K562 (cell line): ENCODE measurements at regions not wholly inside any gene's neighbourhood (a gene's known extent, or its start where the extent isn't known, plus 50 kb on each side); places are given as distances from the start of the nearest gene placed in this dataset.

Source experiments
- ATAC-seq: fragments of 200-7000 bp; cut with Tn5 transposase; 3 replicates; pipeline ENCODE4 v1.9.1; 2020; ENCODE audit warnings: moderate library complexity
- BruUV-seq: library from RNA; stranded (reverse); fragments of 400-500 nt; replicated peaks from 2 replicates; lab custom pipeline; 2021; lab: Mats Ljungman, UMichigan
- CTCF ChIA-PET: fragments of 300-600 bp; formaldehyde crosslinking; extraction: SDS; loops from one replicate; lab custom pipeline; 2021; ENCODE audit warnings: low intra/inter-chr PET ratio; lab: Yijun Ruan, JAX
- POLR2A ChIA-PET: fragments of 300-600, 350-650 bp; sonication (Branson Sonifier 250); formaldehyde crosslinking; extraction: SDS; loops from one replicate; lab custom pipeline; 2021; ENCODE audit warnings: antibody characterized with exemption, inconsistent platforms; lab: Yijun Ruan, JAX
- DNase-seq, 4 experiments: peaks; one replicate each; pipeline versions ENCODE4 v3.0.0 to v3.0.0-alpha.2; 2011 to 2018; ENCODE audit warnings: low spot score in 3 of 4, mixed read lengths in 3 of 4; ENCODE audit errors: extremely low read depth in 1 of 4
- FAIRE-seq: peaks from 2 replicates; lab custom pipeline; 2011; peaks lifted over from hg19 to GRCh38; lab: Jason Lieb, UNC
- H2AFZ ChIP-seq: 2 replicates; pipeline ENCODE4 v1.6.0; 2011; ENCODE audit warnings: low read depth, low read length, control low read depth, inconsistent platforms
- H3K27ac ChIP-seq: fragments of 200-600 bp; 3 replicates; pipeline ENCODE4 v1.8.0; 2011; ENCODE audit warnings: low read depth, mild to moderate bottlenecking, control low read depth, inconsistent platforms, low read length, moderate library complexity, mixed read lengths; ENCODE audit errors: extremely low read depth
- H3K27me3 ChIP-seq, 2 experiments: fragments of 300-600 bp in 1 of 2; 2 replicates in 1 of 2; 3 replicates in 1 of 2; pipeline versions ENCODE4 v1.6.0 to v1.8.0; 2011; ENCODE audit warnings: inconsistent platforms in 2 of 2, low read length in 2 of 2, mild to moderate bottlenecking in 1 of 2, mixed read lengths in 1 of 2, moderate library complexity in 1 of 2; ENCODE audit not compliant: control insufficient read depth in 2 of 2, insufficient read depth in 2 of 2
- H3K36me3 ChIP-seq: fragments of 300-600 bp; 3 replicates; pipeline ENCODE4 v1.8.0; 2011; ENCODE audit warnings: mild to moderate bottlenecking, low read length, inconsistent platforms; ENCODE audit not compliant: control insufficient read depth, insufficient read depth
- H3K4me1 ChIP-seq, 2 experiments: fragments of 200-600 bp in 1 of 2; replicated peaks in 1 of 2; 2 replicates in 1 of 2; 3 replicates in 1 of 2; pipeline versions ENCODE4 v1.5.1 to v1.8.0; 2011; ENCODE audit warnings: inconsistent platforms in 2 of 2, low read length in 2 of 2, mild to moderate bottlenecking in 1 of 2, mixed read lengths in 1 of 2, moderate library complexity in 1 of 2; ENCODE audit not compliant: control insufficient read depth in 2 of 2, insufficient read depth in 2 of 2
- H3K4me2 ChIP-seq: 2 replicates; pipeline ENCODE4 v1.6.1; 2011; ENCODE audit warnings: low read length, control low read depth, inconsistent platforms, mixed read lengths; ENCODE audit not compliant: insufficient read depth
- H3K4me3 ChIP-seq: fragments of 200-600 bp; sonication (generic), shearing (Covaris generic); 2 replicates; pipeline ENCODE4 v1.5.1; 2016; ENCODE audit warnings: control low read depth, inconsistent platforms
- H3K79me2 ChIP-seq: fragments of 200-600 bp; 3 replicates; pipeline ENCODE4 v1.8.0; 2011; ENCODE audit warnings: low read length, inconsistent platforms; ENCODE audit not compliant: control insufficient read depth, insufficient read depth
- H3K9ac ChIP-seq, 2 experiments: 2 replicates each; pipeline versions ENCODE4 v1.6.0 to v1.6.1; 2011; ENCODE audit warnings: low read depth in 2 of 2, low read length in 2 of 2, control low read depth in 1 of 2, inconsistent platforms in 1 of 2, mild to moderate bottlenecking in 1 of 2, mixed read lengths in 1 of 2; ENCODE audit not compliant: insufficient read depth in 1 of 2
- H3K9me1 ChIP-seq: one replicate; pipeline ENCODE4 v1.6.0; 2011; ENCODE audit warnings: inconsistent platforms, mild to moderate bottlenecking, low read length, moderate library complexity; ENCODE audit not compliant: control insufficient read depth, insufficient read depth
- H3K9me3 ChIP-seq: replicated peaks from 2 replicates; pipeline ENCODE4 v1.5.1; 2011; ENCODE audit warnings: low read depth, low read length, inconsistent platforms; ENCODE audit not compliant: control insufficient read depth, insufficient read depth
- H4K20me1 ChIP-seq: replicated peaks from 2 replicates; pipeline ENCODE4 v1.6.1; 2011; ENCODE audit warnings: low read length, inconsistent platforms, mixed read lengths; ENCODE audit not compliant: control insufficient read depth, insufficient read depth
- ARHGAP35 ChIP-seq: fragments of 450-650 bp; IDR thresholded peaks from 2 replicates; pipeline ENCODE4 v1.6.1; 2018; ENCODE audit not compliant: partially characterized antibody
- ATF7 ChIP-seq: fragments of 450-650 bp; IDR thresholded peaks from 2 replicates; pipeline ENCODE4 v1.7.1; 2014; ENCODE audit warnings: mild to moderate bottlenecking, moderate library complexity
- MCM3 ChIP-seq: fragments of 450-650 bp; IDR thresholded peaks from 2 replicates; pipeline ENCODE4 v1.6.1; 2016
- MYBL2 ChIP-seq, 2 experiments: fragments of 450-650 bp in 1 of 2; sonication (generic) in 1 of 2; formaldehyde crosslinking in 1 of 2; IDR thresholded peaks; 2 replicates each; pipeline versions ENCODE4 v1.6.1 to v1.8.1; 2017 to 2022; ENCODE audit warnings: borderline replicate concordance in 1 of 2, inconsistent platforms in 1 of 2, low read depth in 1 of 2, mild to moderate bottlenecking in 1 of 2, missing genetic modification reagents in 1 of 2, moderate library complexity in 1 of 2
- UBTF ChIP-seq, 2 experiments: IDR thresholded peaks; 2 replicates each; pipeline ENCODE4 v1.6.1; 2012; ENCODE audit warnings: improper control_type of control experiment in 2 of 2, low read depth in 2 of 2, low read length in 2 of 2, borderline replicate concordance in 1 of 2
- ZBTB5 ChIP-seq: fragments of 450-650 bp; IDR thresholded peaks from 2 replicates; pipeline ENCODE4 v1.6.1; 2017; ENCODE audit warnings: antibody characterized with exemption
- WGBS: fragments of 100-300 bp; shearing (Covaris generic); methylation state at CpG from one replicate; pipeline ENCODE4 v1.1.6; 2016; ENCODE audit warnings: low coverage, mixed read lengths; ENCODE audit not compliant: insufficient coverage; ENCODE audit errors: missing lambda C conversion rate; 5-methylcytosine and 5-hydroxymethylcytosine counted together
- in situ Hi-C: fragments of 300-500 bp; cut with MboI; formaldehyde crosslinking; loops from 4 replicates; pipeline ENCODE4 v1.15.0; 2018; ENCODE audit warnings: inconsistent platforms, mixed read lengths
- intact Hi-C: fragments of 100-400 bp; cut with micrococcal nuclease; formaldehyde crosslinking; loops from 2 replicates; pipeline ENCODE4 v1.14.2; 2022
- TF ChIP-seq, protein P1 (sequence below), 2 experiments: fragments of 450-650 bp in 1 of 2; sonication (generic) in 1 of 2; formaldehyde crosslinking in 1 of 2; IDR thresholded peaks; 2 replicates each; pipeline versions ENCODE4 v1.7.1 to v1.9.0; 2016 to 2022; ENCODE audit warnings: inconsistent platforms in 1 of 2, mild to moderate bottlenecking in 1 of 2, missing genetic modification reagents in 1 of 2

DNA sequence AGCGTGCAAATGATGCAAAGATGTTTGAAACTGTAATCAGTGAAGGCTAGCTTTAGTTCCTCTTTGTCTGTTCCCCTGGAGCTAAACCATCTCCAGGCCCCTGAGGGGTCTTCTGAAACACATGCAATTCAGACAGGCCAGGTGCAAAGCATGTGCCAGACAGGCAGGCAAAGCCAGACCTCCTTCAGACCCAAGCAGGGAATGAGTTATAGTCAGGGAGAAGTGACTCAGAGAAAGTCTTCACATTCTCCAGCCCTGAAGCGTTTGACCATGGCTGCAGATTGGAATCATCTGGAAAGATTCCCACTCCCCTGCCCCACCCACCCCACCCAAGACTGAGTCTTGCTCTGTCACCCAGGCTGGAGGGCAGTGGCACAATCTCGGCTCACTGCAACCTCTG is 187.0 kb upstream of the ISX start (continued):
- TF ChIP-seq, protein P1, sequence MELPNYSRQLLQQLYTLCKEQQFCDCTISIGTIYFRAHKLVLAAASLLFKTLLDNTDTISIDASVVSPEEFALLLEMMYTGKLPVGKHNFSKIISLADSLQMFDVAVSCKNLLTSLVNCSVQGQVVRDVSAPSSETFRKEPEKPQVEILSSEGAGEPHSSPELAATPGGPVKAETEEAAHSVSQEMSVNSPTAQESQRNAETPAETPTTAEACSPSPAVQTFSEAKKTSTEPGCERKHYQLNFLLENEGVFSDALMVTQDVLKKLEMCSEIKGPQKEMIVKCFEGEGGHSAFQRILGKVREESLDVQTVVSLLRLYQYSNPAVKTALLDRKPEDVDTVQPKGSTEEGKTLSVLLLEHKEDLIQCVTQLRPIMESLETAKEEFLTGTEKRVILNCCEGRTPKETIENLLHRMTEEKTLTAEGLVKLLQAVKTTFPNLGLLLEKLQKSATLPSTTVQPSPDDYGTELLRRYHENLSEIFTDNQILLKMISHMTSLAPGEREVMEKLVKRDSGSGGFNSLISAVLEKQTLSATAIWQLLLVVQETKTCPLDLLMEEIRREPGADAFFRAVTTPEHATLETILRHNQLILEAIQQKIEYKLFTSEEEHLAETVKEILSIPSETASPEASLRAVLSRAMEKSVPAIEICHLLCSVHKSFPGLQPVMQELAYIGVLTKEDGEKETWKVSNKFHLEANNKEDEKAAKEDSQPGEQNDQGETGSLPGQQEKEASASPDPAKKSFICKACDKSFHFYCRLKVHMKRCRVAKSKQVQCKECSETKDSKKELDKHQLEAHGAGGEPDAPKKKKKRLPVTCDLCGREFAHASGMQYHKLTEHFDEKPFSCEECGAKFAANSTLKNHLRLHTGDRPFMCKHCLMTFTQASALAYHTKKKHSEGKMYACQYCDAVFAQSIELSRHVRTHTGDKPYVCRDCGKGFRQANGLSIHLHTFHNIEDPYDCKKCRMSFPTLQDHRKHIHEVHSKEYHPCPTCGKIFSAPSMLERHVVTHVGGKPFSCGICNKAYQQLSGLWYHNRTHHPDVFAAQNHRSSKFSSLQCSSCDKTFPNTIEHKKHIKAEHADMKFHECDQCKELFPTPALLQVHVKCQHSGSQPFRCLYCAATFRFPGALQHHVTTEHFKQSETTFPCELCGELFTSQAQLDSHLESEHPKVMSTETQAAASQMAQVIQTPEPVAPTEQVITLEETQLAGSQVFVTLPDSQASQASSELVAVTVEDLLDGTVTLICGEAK (IDR thresholded peaks at IDR 0.05): no peak
- TF ChIP-seq, protein P1 (CRISPR knock-in tag; IDR thresholded peaks at IDR 0.05): no peak

- no peaks in the 10 kb centered on the region for H4K20me1 ChIP-seq
- POLR2A ChIA-PET: no interaction called here
- H3K4me2 ChIP-seq: no peak overlapping the region
- H3K9me3 ChIP-seq: no peaks in the 10 kb centered on the region
- no peak overlapping the region for H3K9ac ChIP-seq
- no TSS peak for BruUV-seq
- H3K4me1 ChIP-seq: no peaks in the 10 kb centered on the region
- H3K36me3 ChIP-seq: no peaks in the 10 kb centered on the region
- H2AFZ ChIP-seq: no peak overlapping the region
- FAIRE-seq (no peak), ATAC-seq (no peak), DNase-seq (no peak)
- no peaks in the 10 kb centered on the region for H3K27me3 ChIP-seq
- no peaks in the 10 kb centered on the region for H3K9me1 ChIP-seq
- CTCF ChIA-PET: no interaction called here
- intact Hi-C loops (no loop called here), in situ Hi-C loops (no loop called here)
- no peak overlapping the region for H3K27ac ChIP-seq
- WGBS: 0% methylated on average over 1 of the region's 1 CpG
- H3K79me2 ChIP-seq: no peaks in the 10 kb centered on the region
- H3K4me3 ChIP-seq: no peak overlapping the region
- no peak for TF ChIP-seq UBTF (IDR thresholded peaks at IDR 0.05; ENCODE audit: borderline replicate concordance in 1 of 2, low read depth in 2 of 2, low read length in 2 of 2)
- TF ChIP-seq MCM3: no peak
- TF ChIP-seq ZBTB5: no peak
- no peak for TF ChIP-seq ARHGAP35
- TF ChIP-seq MYBL2 (IDR thresholded peaks at IDR 0.05; ENCODE audit: low read depth): no peak
- no peak for TF ChIP-seq MYBL2 (CRISPR knock-in tag; IDR thresholded peaks at IDR 0.05; ENCODE audit: borderline replicate concordance)
- no peak for TF ChIP-seq ATF7
Observed at GRCh38 chr22:34880662-34881061, 185.3 kb upstream of the ISX start.
